GM20000 (cell line): ENCODE measurements at regions not wholly inside any gene's neighbourhood (a gene's known extent, or its start where the extent isn't known, plus 50 kb on each side); places are given as distances from the start of the nearest gene placed in this dataset.

Experiments used
- DNase-seq: peaks from one replicate; pipeline ENCODE4 v3.0.0; 2012; ENCODE audit warnings: low spot score
- CTCF ChIP-seq: IDR thresholded peaks from 2 replicates; pipeline ENCODE4 v1.5.1; 2012; ENCODE audit warnings: mild to moderate bottlenecking, control low read depth; ENCODE audit errors: extremely low read depth, missing control alignments

- DNase-seq: no peak
- TF ChIP-seq CTCF: no peak
These were observed 110.8 kb upstream of the NOCT start for GRCh38 chr4:138904793-138905192.

DNA sequence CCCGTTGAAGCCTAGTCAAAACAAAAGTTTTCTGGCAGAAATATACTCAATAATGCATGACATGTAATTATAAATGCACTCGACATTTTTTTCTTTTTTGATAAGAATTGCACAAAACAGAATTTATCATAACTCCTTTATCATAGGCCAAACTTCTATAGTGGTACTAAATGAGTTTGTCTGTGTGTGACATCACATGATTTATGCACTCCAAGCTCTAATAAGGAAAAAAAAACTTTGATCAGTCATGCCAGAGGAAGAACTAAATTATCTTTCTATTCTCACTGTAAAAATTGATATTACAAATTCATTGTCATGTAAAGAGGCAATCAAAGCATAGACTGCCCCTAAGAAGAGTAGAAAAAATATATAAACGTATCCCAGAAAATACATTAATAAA is 112.4 kb upstream of the NOCT start:
- DNase-seq: no peak

GRCh38 chr4:138902705-138903104 is 112.9 kb upstream of the NOCT start:
- DNase-seq: no peak
- TF ChIP-seq CTCF: no peak

More for the DNA sequence above, 112.4 kb upstream of the NOCT start:
- no peak for TF ChIP-seq CTCF

GRCh38 chr4:138901177-138901576 is 114.4 kb upstream of the NOCT start:
- DNase-seq: no peak
- TF ChIP-seq CTCF: no peak

DNA sequence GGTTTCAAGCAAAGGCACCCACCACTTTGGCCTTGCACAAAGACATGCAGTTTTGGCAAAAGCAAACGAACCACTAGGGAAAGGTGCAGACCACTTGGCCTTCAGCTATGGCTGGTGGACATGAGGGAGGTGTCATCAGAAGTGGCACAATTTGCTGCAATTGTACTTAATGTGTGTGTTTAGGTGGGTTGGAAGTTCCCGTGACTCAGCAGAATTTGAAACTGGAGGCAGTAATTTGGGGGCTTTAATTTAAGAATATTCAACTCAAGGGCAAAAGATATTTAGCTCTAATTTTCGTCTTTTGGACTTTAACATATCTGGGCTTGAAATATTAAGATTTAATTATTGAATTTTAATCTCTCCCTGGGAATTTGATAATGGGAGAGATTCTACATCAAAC is 115.6 kb upstream of the NOCT start:
- DNase-seq: no peak
- no peak for TF ChIP-seq CTCF

GRCh38 chr4:138898282-138898681 is 117.3 kb upstream of the NOCT start:
- DNase-seq: no peak
- TF ChIP-seq CTCF: no peak

- TF ChIP-seq CTCF: no peak
- DNase-seq: no peak
These were observed 117.8 kb upstream of the NOCT start for GRCh38 chr4:138897811-138898226.
